ENCODE measurements at regions not wholly inside any gene's neighbourhood (a gene's known extent, or its start where the extent isn't known, plus 50 kb on each side); places are given as distances from the start of the nearest gene placed in this dataset.

DNA sequence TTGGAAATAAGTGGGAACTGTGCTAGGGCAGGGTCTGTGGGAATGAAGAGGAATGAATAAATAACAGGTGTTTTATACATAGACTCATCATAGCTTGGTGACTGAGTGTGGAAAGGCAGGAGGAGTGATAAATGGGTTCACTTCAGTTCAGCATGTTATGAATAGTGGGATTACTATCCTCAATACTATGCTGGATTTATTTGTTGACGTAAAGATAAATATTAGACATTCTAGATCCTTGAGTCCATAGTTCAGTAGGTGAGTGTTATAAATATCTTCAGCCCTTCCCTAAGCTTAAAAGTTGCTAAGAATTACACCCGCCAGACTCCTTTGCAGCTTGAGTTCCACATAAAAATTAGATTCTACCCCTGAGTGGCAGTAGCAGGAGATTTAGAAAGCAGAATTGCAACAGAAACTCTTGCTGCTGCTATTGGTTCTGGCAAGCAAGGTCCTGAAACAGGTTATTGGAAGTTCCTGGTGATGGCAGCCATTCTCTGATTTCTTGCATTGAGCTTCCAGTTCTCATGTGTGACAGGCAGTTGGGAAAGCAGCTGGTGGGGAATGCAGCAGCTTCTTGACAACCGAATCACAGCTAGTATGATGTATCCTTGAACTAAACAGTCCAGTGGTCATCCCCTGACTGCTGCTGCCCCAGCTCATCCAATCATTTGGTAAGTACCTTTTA lies 1558.9 kb downstream of the FAM181B start:
- TF ChIP-seq ZNF30 (CRISPR knock-in tag; IDR thresholded peaks at IDR 0.05) (no peak), HES4 (CRISPR knock-in tag; IDR thresholded peaks at IDR 0.05; ENCODE audit: borderline replicate concordance) (no peak), ZNF768 (CRISPR knock-in tag; IDR thresholded peaks at IDR 0.05) (no peak), FOXA1 (IDR thresholded peaks at IDR 0.05) (no peak), FOXA1 (CRISPR knock-in tag; IDR thresholded peaks at IDR 0.05) (no peak), RBM39 (IDR thresholded peaks at IDR 0.05; ENCODE audit: low read depth, low read length, poor library complexity, severe bottlenecking) (no peak), NBN (conservative IDR thresholded peaks at IDR 0.05) (no peak), CEBPB (IDR thresholded peaks at IDR 0.05; ENCODE audit: borderline replicate concordance, low read depth, low read length) (no peak)
- TF ChIP-seq, protein P1, sequence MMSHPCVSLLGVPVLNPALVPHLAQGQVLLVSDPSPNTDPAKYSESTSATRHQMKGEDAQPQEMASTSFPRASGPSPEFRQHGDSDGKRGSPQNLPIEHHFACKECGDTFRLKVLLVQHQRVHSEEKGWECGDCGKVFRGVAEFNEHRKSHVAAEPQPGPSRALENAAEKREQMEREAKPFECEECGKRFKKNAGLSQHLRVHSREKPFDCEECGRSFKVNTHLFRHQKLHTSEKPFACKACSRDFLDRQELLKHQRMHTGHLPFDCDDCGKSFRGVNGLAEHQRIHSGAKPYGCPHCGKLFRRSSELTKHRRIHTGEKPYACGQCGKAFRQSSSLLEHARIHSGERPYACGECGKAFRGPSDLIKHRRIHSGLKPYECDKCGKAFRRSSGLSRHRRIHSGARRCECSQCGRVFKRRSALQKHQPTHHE (CRISPR knock-in tag; IDR thresholded peaks at IDR 0.05; ENCODE audit: borderline replicate concordance): no peak
- TF ChIP-seq, protein P2, sequence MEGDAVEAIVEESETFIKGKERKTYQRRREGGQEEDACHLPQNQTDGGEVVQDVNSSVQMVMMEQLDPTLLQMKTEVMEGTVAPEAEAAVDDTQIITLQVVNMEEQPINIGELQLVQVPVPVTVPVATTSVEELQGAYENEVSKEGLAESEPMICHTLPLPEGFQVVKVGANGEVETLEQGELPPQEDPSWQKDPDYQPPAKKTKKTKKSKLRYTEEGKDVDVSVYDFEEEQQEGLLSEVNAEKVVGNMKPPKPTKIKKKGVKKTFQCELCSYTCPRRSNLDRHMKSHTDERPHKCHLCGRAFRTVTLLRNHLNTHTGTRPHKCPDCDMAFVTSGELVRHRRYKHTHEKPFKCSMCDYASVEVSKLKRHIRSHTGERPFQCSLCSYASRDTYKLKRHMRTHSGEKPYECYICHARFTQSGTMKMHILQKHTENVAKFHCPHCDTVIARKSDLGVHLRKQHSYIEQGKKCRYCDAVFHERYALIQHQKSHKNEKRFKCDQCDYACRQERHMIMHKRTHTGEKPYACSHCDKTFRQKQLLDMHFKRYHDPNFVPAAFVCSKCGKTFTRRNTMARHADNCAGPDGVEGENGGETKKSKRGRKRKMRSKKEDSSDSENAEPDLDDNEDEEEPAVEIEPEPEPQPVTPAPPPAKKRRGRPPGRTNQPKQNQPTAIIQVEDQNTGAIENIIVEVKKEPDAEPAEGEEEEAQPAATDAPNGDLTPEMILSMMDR (CRISPR knock-in tag; IDR thresholded peaks at IDR 0.05): no peak
- TF ChIP-seq, protein P3, sequence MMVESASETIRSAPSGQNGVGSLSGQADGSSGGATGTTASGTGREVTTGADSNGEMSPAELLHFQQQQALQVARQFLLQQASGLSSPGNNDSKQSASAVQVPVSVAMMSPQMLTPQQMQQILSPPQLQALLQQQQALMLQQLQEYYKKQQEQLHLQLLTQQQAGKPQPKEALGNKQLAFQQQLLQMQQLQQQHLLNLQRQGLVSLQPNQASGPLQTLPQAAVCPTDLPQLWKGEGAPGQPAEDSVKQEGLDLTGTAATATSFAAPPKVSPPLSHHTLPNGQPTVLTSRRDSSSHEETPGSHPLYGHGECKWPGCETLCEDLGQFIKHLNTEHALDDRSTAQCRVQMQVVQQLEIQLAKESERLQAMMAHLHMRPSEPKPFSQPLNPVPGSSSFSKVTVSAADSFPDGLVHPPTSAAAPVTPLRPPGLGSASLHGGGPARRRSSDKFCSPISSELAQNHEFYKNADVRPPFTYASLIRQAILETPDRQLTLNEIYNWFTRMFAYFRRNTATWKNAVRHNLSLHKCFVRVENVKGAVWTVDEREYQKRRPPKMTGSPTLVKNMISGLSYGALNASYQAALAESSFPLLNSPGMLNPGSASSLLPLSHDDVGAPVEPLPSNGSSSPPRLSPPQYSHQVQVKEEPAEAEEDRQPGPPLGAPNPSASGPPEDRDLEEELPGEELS (CRISPR knock-in tag; IDR thresholded peaks at IDR 0.05): no peak
- TF ChIP-seq, protein P4, sequence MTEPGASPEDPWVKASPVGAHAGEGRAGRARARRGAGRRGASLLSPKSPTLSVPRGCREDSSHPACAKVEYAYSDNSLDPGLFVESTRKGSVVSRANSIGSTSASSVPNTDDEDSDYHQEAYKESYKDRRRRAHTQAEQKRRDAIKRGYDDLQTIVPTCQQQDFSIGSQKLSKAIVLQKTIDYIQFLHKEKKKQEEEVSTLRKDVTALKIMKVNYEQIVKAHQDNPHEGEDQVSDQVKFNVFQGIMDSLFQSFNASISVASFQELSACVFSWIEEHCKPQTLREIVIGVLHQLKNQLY (CRISPR knock-in tag; IDR thresholded peaks at IDR 0.05): no peak
- TF ChIP-seq, protein P5, sequence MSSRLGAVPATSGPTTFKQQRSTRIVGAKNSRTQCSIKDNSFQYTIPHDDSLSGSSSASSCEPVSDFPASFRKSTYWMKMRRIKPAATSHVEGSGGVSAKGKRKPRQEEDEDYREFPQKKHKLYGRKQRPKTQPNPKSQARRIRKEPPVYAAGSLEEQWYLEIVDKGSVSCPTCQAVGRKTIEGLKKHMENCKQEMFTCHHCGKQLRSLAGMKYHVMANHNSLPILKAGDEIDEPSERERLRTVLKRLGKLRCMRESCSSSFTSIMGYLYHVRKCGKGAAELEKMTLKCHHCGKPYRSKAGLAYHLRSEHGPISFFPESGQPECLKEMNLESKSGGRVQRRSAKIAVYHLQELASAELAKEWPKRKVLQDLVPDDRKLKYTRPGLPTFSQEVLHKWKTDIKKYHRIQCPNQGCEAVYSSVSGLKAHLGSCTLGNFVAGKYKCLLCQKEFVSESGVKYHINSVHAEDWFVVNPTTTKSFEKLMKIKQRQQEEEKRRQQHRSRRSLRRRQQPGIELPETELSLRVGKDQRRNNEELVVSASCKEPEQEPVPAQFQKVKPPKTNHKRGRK (CRISPR knock-in tag; IDR thresholded peaks at IDR 0.05): no peak
